Stimulated activated CD4-positive, alpha-beta T cell treated with anti-CD3 and anti-CD28 coated beads, Interleukin-4, amount 100 ng/mL, for 4 hours (primary cell): ENCODE measurements at regions not wholly inside any gene's neighbourhood (a gene's known extent, or its start where the extent isn't known, plus 50 kb on each side); places are given as distances from the start of the nearest gene placed in this dataset.
"Not testable (repeated sequence)": the region's sequence is repeated elsewhere in the genome, so short reads cannot be mapped to it uniquely, and the experiment has no call there.

ENCODE experiments used
- DNase-seq, 2 experiments: peaks; one replicate each; pipeline ENCODE4 v3.0.0-alpha.2; 2020

GRCh38 chr2:133843091-133843490 lies 274.8 kb upstream of the NCKAP5 start:
- no peak for DNase-seq

- DNase-seq: no peak
These were observed 275.3 kb upstream of the NCKAP5 start for GRCh38 chr2:133843551-133843950.

GRCh38 chr2:133844214-133844892 lies 276.1 kb upstream of the NCKAP5 start:
- DNase-seq: peak; percentile 23 to 29

GRCh38 chr2:133846476-133846875 lies 278.2 kb upstream of the NCKAP5 start:
- DNase-seq: no peak

GRCh38 chr2:133847591-133847990 lies 279.3 kb upstream of the NCKAP5 start:
- no peak for DNase-seq

GRCh38 chr2:133848111-133848649 lies 279.9 kb upstream of the NCKAP5 start:
- DNase-seq: no peak

- no peak for DNase-seq
These were observed 281.1 kb upstream of the NCKAP5 start for GRCh38 chr2:133849341-133849740.

- DNase-seq: no peak
These were observed 286.4 kb upstream of the NCKAP5 start for GRCh38 chr2:133854603-133855200.

- DNase-seq: no peak
These were observed 287.3 kb upstream of the NCKAP5 start for GRCh38 chr2:133855526-133855925.

GRCh38 chr2:133856678-133857077 lies 288.4 kb upstream of the NCKAP5 start:
- no peak for DNase-seq

- DNase-seq: no peak
These were observed 291.3 kb upstream of the NCKAP5 start for GRCh38 chr2:133859578-133859977.

GRCh38 chr2:133862400-133862977 lies 294.2 kb upstream of the NCKAP5 start:
- no peak for DNase-seq

GRCh38 chr2:133863106-133863800 lies 295.0 kb upstream of the NCKAP5 start:
- DNase-seq: no peak

- DNase-seq: no peak
These were observed 296.9 kb upstream of the NCKAP5 start for GRCh38 chr2:133865141-133865540.

GRCh38 chr2:133867166-133867565 lies 298.9 kb upstream of the NCKAP5 start:
- no peak for DNase-seq

- no peak for DNase-seq
These were observed 303.4 kb upstream of the NCKAP5 start for GRCh38 chr2:133871545-133872209.

- DNase-seq: no peak
These were observed 310.1 kb upstream of the NCKAP5 start for GRCh38 chr2:133878326-133878725.

GRCh38 chr2:133879703-133880102 lies 311.4 kb upstream of the NCKAP5 start:
- no peak for DNase-seq

- not testable (repeated sequence) for DNase-seq
These were observed 313.9 kb upstream of the NCKAP5 start for GRCh38 chr2:133882159-133882558.

- DNase-seq: no peak
These were observed 316.6 kb upstream of the NCKAP5 start for GRCh38 chr2:133884739-133885381.

- DNase-seq: no peak
These were observed 317.6 kb upstream of the NCKAP5 start for GRCh38 chr2:133885847-133886246.
